IPS-NIHi11 (cell line): ENCODE measurements at regions not wholly inside any gene's neighbourhood (a gene's known extent, or its start where the extent isn't known, plus 50 kb on each side); places are given as distances from the start of the nearest gene placed in this dataset.

Experiments used
- DNase-seq: peaks from one replicate; pipeline ENCODE4 v3.0.0; 2012; ENCODE audit warnings: mixed read lengths, low spot score

- DNase-seq = no peak
Measured at GRCh38 chr2:21438949-21439348, 315.2 kb downstream of the TDRD15 start.

GRCh38 chr2:21441442-21441841, 317.7 kb downstream of the TDRD15 start:
- no peak for DNase-seq

GRCh38 chr2:21443494-21444105, 319.8 kb downstream of the TDRD15 start:
- DNase-seq = no peak

- DNase-seq = no peak
Measured at GRCh38 chr2:21449881-21450280, 326.1 kb downstream of the TDRD15 start.

GRCh38 chr2:21451403-21451802, 327.6 kb downstream of the TDRD15 start:
- no peak for DNase-seq

GRCh38 chr2:21452263-21452662, 328.5 kb downstream of the TDRD15 start:
- DNase-seq = no peak

GRCh38 chr2:21452678-21453077, 328.9 kb downstream of the TDRD15 start:
- DNase-seq = peak; percentile 21

- no peak for DNase-seq
Measured at GRCh38 chr2:21453723-21454450, 330.1 kb downstream of the TDRD15 start.

- DNase-seq = no peak
Measured at GRCh38 chr2:21454839-21455238, 331.1 kb downstream of the TDRD15 start.

- no peak for DNase-seq
Measured at GRCh38 chr2:21461754-21462240, 338.0 kb downstream of the TDRD15 start.

- no peak for DNase-seq
Measured at GRCh38 chr2:21466341-21466927, 342.7 kb downstream of the TDRD15 start.

- DNase-seq = no peak
Measured at GRCh38 chr2:21467280-21467818, 343.6 kb downstream of the TDRD15 start.

- DNase-seq = peak; percentile 8
Measured at GRCh38 chr2:21467910-21468309, 344.1 kb downstream of the TDRD15 start.

GRCh38 chr2:21468624-21469023, 344.9 kb downstream of the TDRD15 start:
- DNase-seq = no peak

- DNase-seq = no peak
Measured at GRCh38 chr2:21469158-21469557, 345.4 kb downstream of the TDRD15 start.

GRCh38 chr2:21469564-21469963, 345.8 kb downstream of the TDRD15 start:
- no peak for DNase-seq

- no peak for DNase-seq
Measured at GRCh38 chr2:21480162-21480561, 356.4 kb downstream of the TDRD15 start.

- DNase-seq = no peak
Measured at GRCh38 chr2:21484643-21485042, 360.9 kb downstream of the TDRD15 start.

GRCh38 chr2:21486445-21486844, 362.7 kb downstream of the TDRD15 start:
- DNase-seq = no peak

GRCh38 chr2:21489080-21489479, 365.3 kb downstream of the TDRD15 start:
- no peak for DNase-seq

- DNase-seq = no peak
Measured at GRCh38 chr2:21498016-21498415, 374.2 kb downstream of the TDRD15 start.

- DNase-seq = no peak
Measured at GRCh38 chr2:21500401-21500945, 376.7 kb downstream of the TDRD15 start.
